ENCODE measurements at regions not wholly inside any gene's neighbourhood (a gene's known extent, or its start where the extent isn't known, plus 50 kb on each side); places are given as distances from the start of the nearest gene placed in this dataset.

DNA sequence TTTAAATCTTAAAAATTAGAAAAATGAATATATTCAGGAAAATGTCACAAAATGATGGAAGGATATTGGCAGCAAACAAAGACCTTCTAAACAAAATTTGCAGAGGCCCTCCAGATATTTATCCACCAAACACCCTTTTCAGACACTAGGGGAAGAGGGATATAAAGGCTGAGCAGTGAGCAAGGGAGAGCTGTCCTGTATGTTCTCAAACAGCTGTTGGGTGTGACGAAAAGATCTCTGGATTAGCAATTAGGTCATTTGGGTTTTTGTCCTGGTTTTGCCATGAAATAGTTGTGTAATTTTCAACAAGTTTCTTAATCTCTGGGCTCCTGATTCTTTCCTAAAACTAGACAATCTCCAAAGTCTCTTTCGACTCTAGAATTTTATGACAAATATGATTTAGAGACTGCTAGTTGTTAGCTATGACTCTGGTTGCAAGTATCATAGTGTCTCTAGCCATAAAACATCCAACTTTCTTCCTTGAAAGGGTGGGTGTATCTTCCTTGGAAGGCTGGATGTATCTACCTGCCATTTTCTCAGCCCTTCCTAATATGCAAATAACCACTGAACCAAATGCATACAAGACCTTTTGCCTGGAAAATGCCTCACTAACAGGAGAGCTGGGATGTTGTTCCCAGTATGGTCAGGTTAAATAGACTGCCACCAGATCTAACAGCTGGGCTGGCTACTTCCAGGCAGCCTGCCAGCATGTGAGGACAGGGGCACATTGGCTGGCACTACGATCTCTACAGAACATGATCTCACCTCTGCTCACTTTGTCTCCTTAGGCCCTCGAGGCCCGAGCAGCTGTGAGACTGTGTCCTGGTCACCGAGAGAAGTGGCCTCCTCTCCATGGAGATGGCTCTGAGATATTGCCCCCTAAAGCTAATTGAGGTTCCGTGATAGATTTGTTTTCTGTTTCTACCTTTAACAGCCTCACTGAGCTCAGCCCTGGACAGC, 225.5 kb upstream of the JADE1 start:
- no peak overlapping the region for H3K27ac ChIP-seq
- DNase-seq: no peak
- no peaks in the 10 kb centered on the region for H3K36me3 ChIP-seq
- H3K27me3 ChIP-seq (ENCODE audit: insufficient read depth, low read depth, severe bottlenecking): no peaks in the 10 kb centered on the region
- no peak overlapping the region for H3K4me3 ChIP-seq (ENCODE audit: low read depth, low read length)
- TF ChIP-seq, protein P1, sequence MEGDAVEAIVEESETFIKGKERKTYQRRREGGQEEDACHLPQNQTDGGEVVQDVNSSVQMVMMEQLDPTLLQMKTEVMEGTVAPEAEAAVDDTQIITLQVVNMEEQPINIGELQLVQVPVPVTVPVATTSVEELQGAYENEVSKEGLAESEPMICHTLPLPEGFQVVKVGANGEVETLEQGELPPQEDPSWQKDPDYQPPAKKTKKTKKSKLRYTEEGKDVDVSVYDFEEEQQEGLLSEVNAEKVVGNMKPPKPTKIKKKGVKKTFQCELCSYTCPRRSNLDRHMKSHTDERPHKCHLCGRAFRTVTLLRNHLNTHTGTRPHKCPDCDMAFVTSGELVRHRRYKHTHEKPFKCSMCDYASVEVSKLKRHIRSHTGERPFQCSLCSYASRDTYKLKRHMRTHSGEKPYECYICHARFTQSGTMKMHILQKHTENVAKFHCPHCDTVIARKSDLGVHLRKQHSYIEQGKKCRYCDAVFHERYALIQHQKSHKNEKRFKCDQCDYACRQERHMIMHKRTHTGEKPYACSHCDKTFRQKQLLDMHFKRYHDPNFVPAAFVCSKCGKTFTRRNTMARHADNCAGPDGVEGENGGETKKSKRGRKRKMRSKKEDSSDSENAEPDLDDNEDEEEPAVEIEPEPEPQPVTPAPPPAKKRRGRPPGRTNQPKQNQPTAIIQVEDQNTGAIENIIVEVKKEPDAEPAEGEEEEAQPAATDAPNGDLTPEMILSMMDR (IDR thresholded peaks at IDR 0.05; ENCODE audit: low read depth, low read length): no peak
- H3K9me3 ChIP-seq (ENCODE audit: severe bottlenecking): no peaks in the 10 kb centered on the region

DNA sequence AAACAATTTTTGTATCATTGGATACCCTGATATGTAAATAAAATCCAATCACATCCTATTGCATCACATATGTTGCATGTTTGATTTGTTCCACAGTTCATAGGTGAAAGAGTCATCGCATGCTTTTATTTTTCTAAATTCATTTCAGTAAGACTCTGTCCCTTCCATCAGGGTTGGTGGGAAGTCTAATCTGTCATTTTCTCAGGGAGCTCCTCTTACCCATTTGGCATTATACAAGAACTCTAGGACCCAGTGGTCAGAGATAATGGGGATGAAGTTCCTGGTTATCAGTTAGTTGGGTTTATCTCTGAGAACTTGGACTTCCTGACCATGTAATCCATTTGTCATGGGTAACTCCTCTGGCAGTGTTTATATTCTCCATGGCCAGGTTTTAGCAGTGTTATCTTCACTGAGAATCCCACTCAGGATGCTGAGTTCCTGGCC, 227.1 kb upstream of the JADE1 start:
- H3K27ac ChIP-seq: no peak overlapping the region
- no peak overlapping the region for H3K4me3 ChIP-seq (ENCODE audit: low read depth, low read length)
- no peaks in the 10 kb centered on the region for H3K36me3 ChIP-seq
- TF ChIP-seq, protein P1 (IDR thresholded peaks at IDR 0.05; ENCODE audit: low read depth, low read length): no peak
- H3K9me3 ChIP-seq (ENCODE audit: severe bottlenecking): no peaks in the 10 kb centered on the region
- no peaks in the 10 kb centered on the region for H3K27me3 ChIP-seq (ENCODE audit: insufficient read depth, low read depth, severe bottlenecking)
- no peak for DNase-seq

DNA sequence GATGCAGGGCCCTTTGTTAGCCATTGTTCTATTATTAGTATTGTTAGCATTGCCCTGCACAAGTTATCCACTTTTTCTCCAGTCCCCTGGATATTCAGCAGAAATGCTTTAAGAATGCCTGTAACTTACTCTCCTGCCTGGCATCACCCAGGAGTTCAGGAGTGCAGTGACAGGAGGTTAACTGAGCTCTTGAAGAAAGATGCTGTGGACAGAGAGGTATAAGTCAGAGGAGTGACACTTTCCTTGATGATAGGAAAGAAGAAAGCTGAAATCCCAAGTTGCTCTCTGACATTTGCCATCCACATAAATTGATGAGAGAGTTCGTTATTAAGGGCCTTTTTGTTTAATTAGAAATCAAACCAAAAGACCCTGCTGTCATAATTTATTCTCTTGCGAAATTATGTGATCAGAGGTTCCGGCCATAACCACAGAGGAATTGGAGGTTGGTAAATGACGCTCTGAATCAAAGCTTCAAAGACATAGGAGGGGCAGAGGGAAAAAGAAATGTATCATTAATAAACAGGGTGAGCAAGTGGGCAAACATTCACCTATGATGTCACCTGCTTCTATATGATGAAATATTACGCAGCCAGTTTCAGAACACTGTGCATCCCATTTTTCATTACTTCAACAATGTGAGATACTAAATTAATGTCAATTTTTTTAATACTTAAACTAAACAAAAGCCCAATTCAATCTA, 230.2 kb upstream of the JADE1 start:
- TF ChIP-seq, protein P1 (IDR thresholded peaks at IDR 0.05; ENCODE audit: low read depth, low read length): no peak
- no peaks in the 10 kb centered on the region for H3K27me3 ChIP-seq (ENCODE audit: insufficient read depth, low read depth, severe bottlenecking)
- DNase-seq: no peak
- H3K27ac ChIP-seq: no peak overlapping the region
- no peaks in the 10 kb centered on the region for H3K36me3 ChIP-seq
- no peaks in the 10 kb centered on the region for H3K9me3 ChIP-seq (ENCODE audit: severe bottlenecking)
- no peak overlapping the region for H3K4me3 ChIP-seq (ENCODE audit: low read depth, low read length)

DNA sequence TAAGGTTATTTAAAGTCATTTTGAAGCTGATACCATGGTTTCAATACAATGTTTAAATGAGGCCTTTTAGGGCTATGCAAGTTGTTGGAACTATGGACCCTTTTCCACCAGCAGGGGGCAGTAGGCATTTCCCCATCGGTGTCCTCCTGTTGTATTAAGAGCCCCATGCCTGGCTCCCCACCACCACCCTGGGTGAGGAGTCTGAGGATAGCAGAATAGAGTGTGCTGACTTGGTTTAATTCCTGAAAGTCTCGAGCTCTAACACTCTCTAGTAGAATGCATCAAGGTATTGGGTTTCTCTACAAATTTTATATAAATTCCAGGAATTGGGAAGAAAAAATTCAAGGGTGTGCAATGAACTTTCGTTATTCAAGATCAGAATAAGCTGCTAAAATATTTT, 234.8 kb upstream of the JADE1 start:
- peak; percentile 81 for DNase-seq
- H3K9me3 ChIP-seq (ENCODE audit: severe bottlenecking): no peaks in the 10 kb centered on the region
- TF ChIP-seq, protein P1 (IDR thresholded peaks at IDR 0.05; ENCODE audit: low read depth, low read length): peak; percentile 66
- no peaks in the 10 kb centered on the region for H3K27me3 ChIP-seq (ENCODE audit: insufficient read depth, low read depth, severe bottlenecking)
- no peaks in the 10 kb centered on the region for H3K36me3 ChIP-seq
- H3K4me3 ChIP-seq (ENCODE audit: low read depth, low read length): no peak overlapping the region
- H3K27ac ChIP-seq: no peak overlapping the region

DNA sequence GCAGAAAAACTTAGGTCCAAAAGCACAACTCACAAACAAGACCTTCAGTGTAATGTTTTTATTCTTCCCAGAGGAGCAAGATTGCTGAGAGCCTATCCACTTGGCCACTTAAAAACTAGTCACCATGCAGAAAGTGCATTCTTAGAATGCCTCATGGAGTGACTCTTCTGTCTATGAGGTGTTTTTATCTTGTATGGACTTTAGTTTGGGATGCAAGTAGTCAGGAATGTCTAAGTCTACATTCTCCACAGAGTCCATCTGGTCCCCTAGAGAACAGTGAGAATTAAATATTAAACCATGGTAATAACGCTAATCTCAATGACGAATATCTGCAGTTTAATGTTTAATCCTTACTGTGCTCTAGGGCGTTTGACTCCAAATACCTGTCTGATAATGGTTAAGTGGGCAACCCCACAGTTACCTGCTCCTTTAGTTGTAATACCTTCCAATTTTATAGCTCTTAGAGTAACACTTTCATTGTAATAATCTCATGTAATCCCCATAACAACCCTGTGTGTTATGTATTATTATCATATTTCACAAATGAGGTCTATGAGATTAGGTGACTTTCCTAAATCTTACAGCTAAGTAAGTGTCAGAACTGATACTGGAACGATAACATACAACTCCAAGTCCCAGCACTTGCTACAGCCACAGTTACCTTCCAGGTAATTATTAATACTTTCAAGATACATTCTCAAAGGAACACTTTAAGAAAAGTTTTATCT, 235.6 kb upstream of the JADE1 start:
- H3K4me3 ChIP-seq (ENCODE audit: low read depth, low read length): no peak overlapping the region
- H3K9me3 ChIP-seq (ENCODE audit: severe bottlenecking): no peaks in the 10 kb centered on the region
- DNase-seq: no peak
- no peaks in the 10 kb centered on the region for H3K27me3 ChIP-seq (ENCODE audit: insufficient read depth, low read depth, severe bottlenecking)
- H3K27ac ChIP-seq: no peak overlapping the region
- TF ChIP-seq, protein P1 (IDR thresholded peaks at IDR 0.05; ENCODE audit: low read depth, low read length): no peak
- H3K36me3 ChIP-seq: no peaks in the 10 kb centered on the region
